ENCODE measurements at regions not wholly inside any gene's neighbourhood (a gene's known extent, or its start where the extent isn't known, plus 50 kb on each side); places are given as distances from the start of the nearest gene placed in this dataset.

- Mint-ChIP-seq H3K36me3 (ENCODE audit: low read depth) (no peaks in the 10 kb centered on the region), H3K4me1 (ENCODE audit: low read depth) (no peaks in the 10 kb centered on the region), H3K4me3 (no peak overlapping the region), H3K9me3 (no peaks in the 10 kb centered on the region), H3K27ac (no peak overlapping the region), H3K27me3 (peaks cover 15% of the 10 kb centered on the region)
- DNase-seq = no peak
Observed at GRCh38 chr4:11739992-11740391, 311.3 kb upstream of the HS3ST1 start.

- Mint-ChIP-seq H3K4me1 (ENCODE audit: low read depth) (no peaks in the 10 kb centered on the region), H3K27ac (no peak overlapping the region), H3K27me3 (peaks cover 15% of the 10 kb centered on the region), H3K36me3 (ENCODE audit: low read depth) (no peaks in the 10 kb centered on the region), H3K9me3 (no peaks in the 10 kb centered on the region), H3K4me3 (no peak overlapping the region)
- no peak for DNase-seq
Observed at GRCh38 chr4:11736978-11737377, 308.3 kb upstream of the HS3ST1 start.

- Mint-ChIP-seq H3K9me3 (no peaks in the 10 kb centered on the region), H3K4me3 (no peak overlapping the region), H3K27ac (no peak overlapping the region), H3K4me1 (ENCODE audit: low read depth) (no peaks in the 10 kb centered on the region), H3K36me3 (ENCODE audit: low read depth) (no peaks in the 10 kb centered on the region), H3K27me3 (peaks cover 15% of the 10 kb centered on the region)
- no peak for DNase-seq
Observed at GRCh38 chr4:11735651-11736050, 307.0 kb upstream of the HS3ST1 start.

GRCh38 chr4:11732155-11732554 lies 303.5 kb upstream of the HS3ST1 start:
- H3K4me1 Mint-ChIP-seq (ENCODE audit: low read depth) = no peaks in the 10 kb centered on the region
- no peaks in the 10 kb centered on the region for H3K27me3 Mint-ChIP-seq
- DNase-seq = no peak
- no peak overlapping the region for H3K4me3 Mint-ChIP-seq
- H3K36me3 Mint-ChIP-seq (ENCODE audit: low read depth) = no peaks in the 10 kb centered on the region
- H3K9me3 Mint-ChIP-seq = no peaks in the 10 kb centered on the region
- H3K27ac Mint-ChIP-seq = no peak overlapping the region

GRCh38 chr4:11730545-11730944 lies 301.9 kb upstream of the HS3ST1 start:
- no peaks in the 10 kb centered on the region for H3K4me1 Mint-ChIP-seq (ENCODE audit: low read depth)
- DNase-seq = no peak
- H3K36me3 Mint-ChIP-seq (ENCODE audit: low read depth) = no peaks in the 10 kb centered on the region
- no peaks in the 10 kb centered on the region for H3K27me3 Mint-ChIP-seq
- no peak overlapping the region for H3K27ac Mint-ChIP-seq
- H3K4me3 Mint-ChIP-seq = no peak overlapping the region
- H3K9me3 Mint-ChIP-seq = no peaks in the 10 kb centered on the region

GRCh38 chr4:11729548-11729947 lies 300.9 kb upstream of the HS3ST1 start:
- Mint-ChIP-seq H3K27me3 (no peaks in the 10 kb centered on the region), H3K27ac (no peak overlapping the region), H3K4me3 (no peak overlapping the region), H3K36me3 (ENCODE audit: low read depth) (no peaks in the 10 kb centered on the region), H3K4me1 (ENCODE audit: low read depth) (no peaks in the 10 kb centered on the region), H3K9me3 (no peaks in the 10 kb centered on the region)
- DNase-seq = no peak

- H3K4me3 Mint-ChIP-seq = no peak overlapping the region
- H3K27me3 Mint-ChIP-seq = peaks cover 5% of the 10 kb centered on the region
Observed at GRCh38 chr4:11727903-11728564, 299.3 kb upstream of the HS3ST1 start.

GRCh38 chr4:11724731-11725130 lies 296.0 kb upstream of the HS3ST1 start:
- DNase-seq = no peak
- H3K9me3 Mint-ChIP-seq = no peaks in the 10 kb centered on the region
- no peak overlapping the region for H3K27ac Mint-ChIP-seq
- H3K4me1 Mint-ChIP-seq (ENCODE audit: low read depth) = no peaks in the 10 kb centered on the region
- no peaks in the 10 kb centered on the region for H3K36me3 Mint-ChIP-seq (ENCODE audit: low read depth)
- H3K4me3 Mint-ChIP-seq = no peak overlapping the region
- H3K27me3 Mint-ChIP-seq = peaks cover 8% of the 10 kb centered on the region

More at GRCh38 chr4:11727903-11728564, 299.3 kb upstream of the HS3ST1 start:
- Mint-ChIP-seq H3K4me1 (ENCODE audit: low read depth) (no peaks in the 10 kb centered on the region), H3K27ac (no peak overlapping the region), H3K9me3 (no peaks in the 10 kb centered on the region), H3K36me3 (ENCODE audit: low read depth) (no peaks in the 10 kb centered on the region)
- DNase-seq = no peak

- Mint-ChIP-seq H3K36me3 (ENCODE audit: low read depth) (no peaks in the 10 kb centered on the region), H3K4me3 (no peak overlapping the region), H3K27ac (no peak overlapping the region), H3K4me1 (ENCODE audit: low read depth) (no peaks in the 10 kb centered on the region), H3K9me3 (no peaks in the 10 kb centered on the region), H3K27me3 (peaks cover 8% of the 10 kb centered on the region)
- DNase-seq = no peak
Observed at GRCh38 chr4:11722223-11722622, 293.5 kb upstream of the HS3ST1 start.

GRCh38 chr4:11720292-11720691 lies 291.6 kb upstream of the HS3ST1 start:
- peaks cover 8% of the 10 kb centered on the region for H3K27me3 Mint-ChIP-seq
- DNase-seq = no peak
- no peaks in the 10 kb centered on the region for H3K36me3 Mint-ChIP-seq (ENCODE audit: low read depth)
- no peaks in the 10 kb centered on the region for H3K4me1 Mint-ChIP-seq (ENCODE audit: low read depth)
- H3K9me3 Mint-ChIP-seq = no peaks in the 10 kb centered on the region
- no peak overlapping the region for H3K27ac Mint-ChIP-seq
- H3K4me3 Mint-ChIP-seq = no peak overlapping the region

- peaks cover 8% of the 10 kb centered on the region for H3K27me3 Mint-ChIP-seq
- no peak for DNase-seq
- no peaks in the 10 kb centered on the region for H3K9me3 Mint-ChIP-seq
- H3K27ac Mint-ChIP-seq = no peak overlapping the region
- H3K4me1 Mint-ChIP-seq (ENCODE audit: low read depth) = no peaks in the 10 kb centered on the region
- no peak overlapping the region for H3K4me3 Mint-ChIP-seq
- H3K36me3 Mint-ChIP-seq (ENCODE audit: low read depth) = no peaks in the 10 kb centered on the region
Observed at GRCh38 chr4:11719879-11720278, 291.2 kb upstream of the HS3ST1 start.

GRCh38 chr4:11715753-11716521 lies 287.2 kb upstream of the HS3ST1 start:
- H3K9me3 Mint-ChIP-seq = no peaks in the 10 kb centered on the region
- no peak for DNase-seq
- H3K4me1 Mint-ChIP-seq (ENCODE audit: low read depth) = no peaks in the 10 kb centered on the region
- H3K27ac Mint-ChIP-seq = no peak overlapping the region
- H3K4me3 Mint-ChIP-seq = no peak overlapping the region
- no peaks in the 10 kb centered on the region for H3K36me3 Mint-ChIP-seq (ENCODE audit: low read depth)
- peaks cover 3% of the 10 kb centered on the region for H3K27me3 Mint-ChIP-seq

GRCh38 chr4:11710453-11711093 lies 281.9 kb upstream of the HS3ST1 start:
- no peak overlapping the region for H3K4me3 Mint-ChIP-seq
- DNase-seq = no peak
- H3K9me3 Mint-ChIP-seq = peaks cover 9% of the 10 kb centered on the region
- no peaks in the 10 kb centered on the region for H3K4me1 Mint-ChIP-seq (ENCODE audit: low read depth)
- H3K27me3 Mint-ChIP-seq = peaks cover 21% of the 10 kb centered on the region
- H3K36me3 Mint-ChIP-seq (ENCODE audit: low read depth) = no peaks in the 10 kb centered on the region
- no peak overlapping the region for H3K27ac Mint-ChIP-seq

- H3K9me3 Mint-ChIP-seq = peaks cover 9% of the 10 kb centered on the region
- H3K4me1 Mint-ChIP-seq (ENCODE audit: low read depth) = no peaks in the 10 kb centered on the region
- peaks cover 18% of the 10 kb centered on the region for H3K27me3 Mint-ChIP-seq
- H3K27ac Mint-ChIP-seq = no peak overlapping the region
- DNase-seq = no peak
- no peaks in the 10 kb centered on the region for H3K36me3 Mint-ChIP-seq (ENCODE audit: low read depth)
- no peak overlapping the region for H3K4me3 Mint-ChIP-seq
Observed at GRCh38 chr4:11704186-11704830, 275.6 kb upstream of the HS3ST1 start.
